ENCODE measurements at regions not wholly inside any gene's neighbourhood (a gene's known extent, or its start where the extent isn't known, plus 50 kb on each side); places are given as distances from the start of the nearest gene placed in this dataset.
"Not testable (repeated sequence)": the region's sequence is repeated elsewhere in the genome, so short reads cannot be mapped to it uniquely, and the experiment has no call there.

- TF ChIP-seq CTCF (IDR thresholded peaks at IDR 0.05); TCF7L2 (IDR thresholded peaks at IDR 0.05; ENCODE audit: low read depth, low read length); SIN3A (IDR thresholded peaks at IDR 0.05; ENCODE audit: borderline replicate concordance, insufficient read depth, low read depth, low read length); POLR2AphosphoS5 (IDR thresholded peaks at IDR 0.05; ENCODE audit: low read depth, low read length); REST (IDR thresholded peaks at IDR 0.05; ENCODE audit: insufficient read depth in 1 of 2, low read depth in 2 of 2, low read length in 1 of 2): not testable (repeated sequence)
These were observed 61.4 kb downstream of the CCDC74A start for GRCh38 chr2:131589126-131589525.

Data from Panc1 (cell line).